Lower leg skin (tissue), 3 donors: ENCODE measurements at regions not wholly inside any gene's neighbourhood (a gene's known extent, or its start where the extent isn't known, plus 50 kb on each side); places are given as distances from the start of the nearest gene placed in this dataset.

ENCODE experiments used
- POLR2A ChIP-seq, 2 donors: fragments of 450-650 bp; IDR thresholded peaks; one replicate each; pipeline ENCODE4 v1.6.1; 2016 to 2017; ENCODE audit warnings: antibody characterized with exemption in 2 of 2, mild to moderate bottlenecking in 1 of 2, moderate library complexity in 1 of 2
- TF ChIP-seq, protein P1 (sequence below), 3 donors: fragments of 450-650 bp; IDR thresholded peaks; one replicate each; pipeline ENCODE4 v1.5.1; 2016; ENCODE audit warnings: antibody characterized with exemption in 3 of 3, mild to moderate bottlenecking in 3 of 3, moderate library complexity in 2 of 3

- TF ChIP-seq, protein P1, sequence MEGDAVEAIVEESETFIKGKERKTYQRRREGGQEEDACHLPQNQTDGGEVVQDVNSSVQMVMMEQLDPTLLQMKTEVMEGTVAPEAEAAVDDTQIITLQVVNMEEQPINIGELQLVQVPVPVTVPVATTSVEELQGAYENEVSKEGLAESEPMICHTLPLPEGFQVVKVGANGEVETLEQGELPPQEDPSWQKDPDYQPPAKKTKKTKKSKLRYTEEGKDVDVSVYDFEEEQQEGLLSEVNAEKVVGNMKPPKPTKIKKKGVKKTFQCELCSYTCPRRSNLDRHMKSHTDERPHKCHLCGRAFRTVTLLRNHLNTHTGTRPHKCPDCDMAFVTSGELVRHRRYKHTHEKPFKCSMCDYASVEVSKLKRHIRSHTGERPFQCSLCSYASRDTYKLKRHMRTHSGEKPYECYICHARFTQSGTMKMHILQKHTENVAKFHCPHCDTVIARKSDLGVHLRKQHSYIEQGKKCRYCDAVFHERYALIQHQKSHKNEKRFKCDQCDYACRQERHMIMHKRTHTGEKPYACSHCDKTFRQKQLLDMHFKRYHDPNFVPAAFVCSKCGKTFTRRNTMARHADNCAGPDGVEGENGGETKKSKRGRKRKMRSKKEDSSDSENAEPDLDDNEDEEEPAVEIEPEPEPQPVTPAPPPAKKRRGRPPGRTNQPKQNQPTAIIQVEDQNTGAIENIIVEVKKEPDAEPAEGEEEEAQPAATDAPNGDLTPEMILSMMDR (IDR thresholded peaks at IDR 0.05), result no peak
- TF ChIP-seq POLR2A (IDR thresholded peaks at IDR 0.05), result no peak
These were observed 86.2 kb downstream of the TFAP2C start for GRCh38 chr20:56715309-56715708.
